ENCODE measurements at regions not wholly inside any gene's neighbourhood (a gene's known extent, or its start where the extent isn't known, plus 50 kb on each side); places are given as distances from the start of the nearest gene placed in this dataset.

GRCh38 chr3:90128391-90128790 is 1021.0 kb downstream of the EPHA3 start (continued):
- TF ChIP-seq POU5F1 (IDR thresholded peaks at IDR 0.05; ENCODE audit: low read depth, low read length) (no peak), KDM1A (IDR thresholded peaks at IDR 0.05; ENCODE audit: borderline replicate concordance, low read length) (no peak), CBX8 (IDR thresholded peaks at IDR 0.05; ENCODE audit: borderline replicate concordance, low read depth, low read length) (no peak), HDAC2 (IDR thresholded peaks at IDR 0.05; ENCODE audit: borderline replicate concordance in 1 of 2, low read depth in 2 of 2, low read length in 2 of 2) (no peak), SIRT6 (IDR thresholded peaks at IDR 0.05; ENCODE audit: low read length) (no peak), TEAD4 (IDR thresholded peaks at IDR 0.05; ENCODE audit: low read depth, low read length) (no peak)

Measured in H1 (cell line).